ENCODE measurements at regions not wholly inside any gene's neighbourhood (a gene's known extent, or its start where the extent isn't known, plus 50 kb on each side); places are given as distances from the start of the nearest gene placed in this dataset.

- no peak for DNase-seq
Observed at GRCh38 chr2:38446906-38447561, 70.0 kb upstream of the ATL2 start.

GRCh38 chr2:38446418-38446817 lies 69.3 kb upstream of the ATL2 start:
- no peak for DNase-seq

- DNase-seq: no peak
Observed at GRCh38 chr2:38444247-38444646, 67.2 kb upstream of the ATL2 start.

GRCh38 chr2:38442643-38443541 lies 65.8 kb upstream of the ATL2 start:
- DNase-seq: no peak

GRCh38 chr2:38441346-38441745 lies 64.3 kb upstream of the ATL2 start:
- no peak for DNase-seq

- no peak for DNase-seq
Observed at GRCh38 chr2:38440655-38441054, 63.6 kb upstream of the ATL2 start.

- no peak for DNase-seq
Observed at GRCh38 chr2:38439863-38440262, 62.8 kb upstream of the ATL2 start.

- DNase-seq: no peak
Observed at GRCh38 chr2:38438883-38439612, 62.0 kb upstream of the ATL2 start.

- DNase-seq: no peak
Observed at GRCh38 chr2:38438133-38438882, 61.2 kb upstream of the ATL2 start.

- DNase-seq: no peak
Observed at GRCh38 chr2:38436227-38436664, 59.2 kb upstream of the ATL2 start.

GRCh38 chr2:38435775-38436174 lies 58.7 kb upstream of the ATL2 start:
- DNase-seq: no peak

- no peak for DNase-seq
Observed at GRCh38 chr2:38434595-38434994, 57.5 kb upstream of the ATL2 start.

- DNase-seq: no peak
Observed at GRCh38 chr2:38433607-38433975, 56.5 kb upstream of the ATL2 start.

- DNase-seq: no peak
Observed at GRCh38 chr2:38432820-38433606, 55.9 kb upstream of the ATL2 start.

- DNase-seq: no peak
Observed at GRCh38 chr2:38430597-38431207, 53.6 kb upstream of the ATL2 start.

- no peak for DNase-seq
Observed at GRCh38 chr2:38430196-38430595, 53.1 kb upstream of the ATL2 start.

GRCh38 chr2:38427936-38428335 lies 50.9 kb upstream of the ATL2 start:
- DNase-seq: no peak

- DNase-seq: no peak
Observed at GRCh38 chr2:38427054-38427453, 50.0 kb upstream of the ATL2 start.
